A673 (cell line): ENCODE measurements at regions not wholly inside any gene's neighbourhood (a gene's known extent, or its start where the extent isn't known, plus 50 kb on each side); places are given as distances from the start of the nearest gene placed in this dataset.

Experiments used
- EZH2 ChIP-seq: fragments of 200-600 bp; sonication (generic); IDR thresholded peaks from 2 replicates; pipeline ENCODE4 v1.6.1; 2017; ENCODE audit warnings: borderline replicate concordance, low read depth, mild to moderate bottlenecking, mixed read lengths, antibody characterized with exemption, low read length; ENCODE audit not compliant: poor library complexity, severe bottlenecking
- TF ChIP-seq, protein P1 (sequence below): fragments of 300-800, 200-600 bp; sonication (generic); conservative IDR thresholded peaks from 2 replicates; pipeline ENCODE4 v1.5.1; 2017; ENCODE audit warnings: low read depth, mild to moderate bottlenecking, antibody characterized with exemption, low read length, moderate library complexity, mixed read lengths

DNA sequence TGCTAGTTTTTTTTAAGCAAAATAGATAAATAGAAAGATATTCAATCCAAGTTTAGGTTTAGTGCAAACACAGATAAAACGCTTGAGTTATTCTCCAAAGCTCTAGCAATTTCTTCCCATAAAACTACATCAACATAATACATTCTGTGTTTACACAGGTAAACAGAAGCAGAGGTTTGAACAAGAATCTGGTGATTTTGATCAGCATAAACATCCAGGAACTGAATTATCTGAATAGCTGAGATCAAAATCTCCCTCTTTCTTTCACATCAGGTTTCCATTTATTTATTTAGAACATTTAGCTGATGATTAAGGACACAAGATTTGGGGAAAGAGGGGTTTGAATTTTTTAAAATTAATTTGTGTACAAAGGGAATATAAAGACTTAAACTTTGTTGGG lies 1564.6 kb downstream of the MRPL39 start:
- TF ChIP-seq, protein P1, sequence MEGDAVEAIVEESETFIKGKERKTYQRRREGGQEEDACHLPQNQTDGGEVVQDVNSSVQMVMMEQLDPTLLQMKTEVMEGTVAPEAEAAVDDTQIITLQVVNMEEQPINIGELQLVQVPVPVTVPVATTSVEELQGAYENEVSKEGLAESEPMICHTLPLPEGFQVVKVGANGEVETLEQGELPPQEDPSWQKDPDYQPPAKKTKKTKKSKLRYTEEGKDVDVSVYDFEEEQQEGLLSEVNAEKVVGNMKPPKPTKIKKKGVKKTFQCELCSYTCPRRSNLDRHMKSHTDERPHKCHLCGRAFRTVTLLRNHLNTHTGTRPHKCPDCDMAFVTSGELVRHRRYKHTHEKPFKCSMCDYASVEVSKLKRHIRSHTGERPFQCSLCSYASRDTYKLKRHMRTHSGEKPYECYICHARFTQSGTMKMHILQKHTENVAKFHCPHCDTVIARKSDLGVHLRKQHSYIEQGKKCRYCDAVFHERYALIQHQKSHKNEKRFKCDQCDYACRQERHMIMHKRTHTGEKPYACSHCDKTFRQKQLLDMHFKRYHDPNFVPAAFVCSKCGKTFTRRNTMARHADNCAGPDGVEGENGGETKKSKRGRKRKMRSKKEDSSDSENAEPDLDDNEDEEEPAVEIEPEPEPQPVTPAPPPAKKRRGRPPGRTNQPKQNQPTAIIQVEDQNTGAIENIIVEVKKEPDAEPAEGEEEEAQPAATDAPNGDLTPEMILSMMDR, result no peak
- no peak for TF ChIP-seq EZH2
